ENCODE measurements at regions not wholly inside any gene's neighbourhood (a gene's known extent, or its start where the extent isn't known, plus 50 kb on each side); places are given as distances from the start of the nearest gene placed in this dataset.

DNA sequence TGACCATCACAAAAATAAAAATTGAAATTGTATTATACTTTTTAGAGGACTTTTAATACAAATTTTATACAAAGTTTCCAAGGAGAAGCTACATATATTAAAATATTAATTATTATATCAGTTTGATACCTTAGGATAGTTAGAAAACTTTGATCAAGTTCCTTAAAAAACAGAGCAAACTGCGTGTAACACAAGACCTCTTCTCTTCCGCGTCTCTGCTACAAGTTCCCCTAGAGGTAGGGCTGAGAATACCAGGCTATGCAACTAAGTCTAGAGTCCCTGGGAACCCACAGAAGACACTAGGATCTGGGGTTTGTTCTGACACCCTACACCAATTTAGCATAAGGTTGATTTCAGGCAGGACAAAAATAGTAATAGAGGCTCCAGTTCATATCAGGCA, 319.0 kb downstream of the FOXG1 start:
- DNase-seq (ENCODE audit: low read depth in 4 of 6, low spot score in 6 of 6): no peak
- no peak overlapping the region for H3K4me3 ChIP-seq (ENCODE audit: low read depth, low read length)
- H3K27ac ChIP-seq (ENCODE audit: low read depth, low read length): no peak overlapping the region
- WGBS (ENCODE audit: insufficient coverage): no CpG with 5 or more reads among the region's 3 CpGs
- H3K4me1 ChIP-seq (ENCODE audit: control insufficient read depth, insufficient read depth, low read length): no peaks in the 10 kb centered on the region
- H3K36me3 ChIP-seq (ENCODE audit: control insufficient read depth, insufficient read depth, low read length): no peaks in the 10 kb centered on the region
- no peaks in the 10 kb centered on the region for H3K27me3 ChIP-seq (ENCODE audit: control insufficient read depth, insufficient read depth, low read length)
- H3K9me3 ChIP-seq (ENCODE audit: control insufficient read depth, insufficient read depth, low read length): no peaks in the 10 kb centered on the region

DNA sequence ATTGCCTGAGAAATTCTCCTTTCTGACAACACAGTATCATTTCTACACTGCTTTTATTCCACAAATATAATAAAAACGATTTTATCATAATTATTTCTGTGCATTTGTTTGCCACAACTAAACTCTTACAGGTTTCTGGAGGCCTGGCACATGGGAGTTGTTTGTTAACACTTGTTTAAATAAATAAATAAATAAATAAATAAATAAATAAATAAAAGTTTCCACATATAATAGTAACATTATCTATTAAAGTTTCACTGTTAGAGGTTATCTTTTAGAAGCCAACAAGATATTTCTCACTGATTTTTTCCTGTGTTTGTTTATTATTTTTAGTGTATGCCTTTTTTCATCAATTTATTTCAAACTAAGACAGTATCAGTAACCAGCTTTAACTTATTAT, 323.3 kb downstream of the FOXG1 start:
- DNase-seq (ENCODE audit: low read depth in 4 of 6, low spot score in 6 of 6): no peak
- Histone ChIP-seq H3K4me3 (ENCODE audit: low read depth, low read length) (no peak overlapping the region), H3K27ac (ENCODE audit: low read depth, low read length) (no peak overlapping the region), H3K4me1 (ENCODE audit: control insufficient read depth, insufficient read depth, low read length) (no peaks in the 10 kb centered on the region), H3K27me3 (ENCODE audit: control insufficient read depth, insufficient read depth, low read length) (no peaks in the 10 kb centered on the region), H3K36me3 (ENCODE audit: control insufficient read depth, insufficient read depth, low read length) (no peaks in the 10 kb centered on the region), H3K9me3 (ENCODE audit: control insufficient read depth, insufficient read depth, low read length) (no peaks in the 10 kb centered on the region)
- no CpG with 5 or more reads among the region's 1 CpG for WGBS (ENCODE audit: insufficient coverage)

DNA sequence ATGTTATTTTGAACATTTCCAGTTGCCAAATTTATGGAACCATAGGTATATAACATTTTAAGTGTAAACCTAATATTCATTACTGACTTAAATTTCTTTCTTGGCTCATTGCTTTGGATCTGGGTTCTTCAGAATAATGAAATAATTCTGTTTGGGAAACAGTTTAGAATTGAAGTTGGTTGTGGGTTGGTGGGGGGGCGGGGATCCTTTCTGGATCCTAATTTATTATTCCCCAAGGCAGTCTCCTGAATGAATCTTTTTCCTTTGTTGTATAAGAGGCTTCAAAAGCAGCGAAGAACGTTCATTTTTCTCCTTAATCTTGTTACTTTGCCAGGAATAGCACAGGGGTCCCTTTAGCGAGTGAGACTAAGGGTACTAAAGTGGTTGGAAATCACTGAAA, 325.5 kb downstream of the FOXG1 start:
- DNase-seq (ENCODE audit: low read depth in 4 of 6, low spot score in 6 of 6): peak in 2 of 6 donors; percentile 14 to 35
- no peaks in the 10 kb centered on the region for H3K36me3 ChIP-seq (ENCODE audit: control insufficient read depth, insufficient read depth, low read length)
- H3K27ac ChIP-seq (ENCODE audit: low read depth, low read length): no peak overlapping the region
- WGBS (ENCODE audit: insufficient coverage): no CpG with 5 or more reads among the region's 4 CpGs
- no peaks in the 10 kb centered on the region for H3K27me3 ChIP-seq (ENCODE audit: control insufficient read depth, insufficient read depth, low read length)
- no peaks in the 10 kb centered on the region for H3K9me3 ChIP-seq (ENCODE audit: control insufficient read depth, insufficient read depth, low read length)
- H3K4me1 ChIP-seq (ENCODE audit: control insufficient read depth, insufficient read depth, low read length): no peaks in the 10 kb centered on the region
- no peak overlapping the region for H3K4me3 ChIP-seq (ENCODE audit: low read depth, low read length)

DNA sequence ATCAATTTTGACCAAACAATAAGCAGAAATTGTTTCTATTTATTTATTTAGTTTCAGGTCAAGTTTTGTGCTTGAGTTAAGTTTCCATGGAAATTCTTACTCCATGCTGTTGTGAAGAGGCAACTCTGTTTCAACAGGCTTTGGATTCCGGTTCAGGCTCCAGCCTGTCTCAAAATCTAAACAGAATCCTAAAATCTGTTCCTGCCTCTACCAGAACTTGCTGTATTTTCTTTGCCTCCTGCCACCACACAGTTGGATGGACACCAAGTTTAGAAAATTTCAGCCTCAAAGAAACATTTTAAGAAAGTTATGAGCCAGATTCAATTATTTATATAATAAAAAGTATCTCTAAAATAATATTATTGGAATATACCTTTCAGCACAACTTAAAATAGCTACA, 330.9 kb downstream of the FOXG1 start:
- Histone ChIP-seq H3K27me3 (ENCODE audit: control insufficient read depth, insufficient read depth, low read length) (no peaks in the 10 kb centered on the region), H3K27ac (ENCODE audit: low read depth, low read length) (no peak overlapping the region), H3K9me3 (ENCODE audit: control insufficient read depth, insufficient read depth, low read length) (no peaks in the 10 kb centered on the region), H3K4me1 (ENCODE audit: control insufficient read depth, insufficient read depth, low read length) (no peaks in the 10 kb centered on the region), H3K36me3 (ENCODE audit: control insufficient read depth, insufficient read depth, low read length) (no peaks in the 10 kb centered on the region), H3K4me3 (ENCODE audit: low read depth, low read length) (no peak overlapping the region)
- DNase-seq (ENCODE audit: low read depth in 4 of 6, low spot score in 6 of 6): peak in 1 of 6 donors; percentile 78
- 71% methylated on average over 1 of the region's 1 CpG for WGBS (ENCODE audit: insufficient coverage)

DNA sequence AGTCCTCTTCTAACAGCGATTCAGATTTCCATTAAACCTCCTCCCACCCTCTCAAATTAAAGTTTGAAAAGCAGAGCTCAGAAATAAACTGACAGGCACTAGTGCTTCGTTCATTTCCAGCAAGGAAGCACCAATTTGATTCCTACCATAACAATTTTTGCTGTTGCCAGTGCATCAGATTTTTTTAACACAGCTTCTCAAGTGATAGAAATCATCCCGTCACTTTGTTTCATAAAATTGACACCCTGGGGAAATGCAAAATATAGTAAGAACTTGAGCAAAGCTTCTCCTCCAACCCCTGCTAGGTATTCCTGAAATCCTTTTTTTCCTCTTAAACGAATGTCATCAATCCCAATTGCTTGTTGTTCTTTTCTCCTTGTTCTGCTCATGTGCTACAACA, 332.1 kb downstream of the FOXG1 start:
- H3K4me3 ChIP-seq (ENCODE audit: low read depth, low read length): no peak overlapping the region
- no peaks in the 10 kb centered on the region for H3K27me3 ChIP-seq (ENCODE audit: control insufficient read depth, insufficient read depth, low read length)
- WGBS (ENCODE audit: insufficient coverage): 70% methylated on average over 2 of the region's 4 CpGs
- H3K36me3 ChIP-seq (ENCODE audit: control insufficient read depth, insufficient read depth, low read length): no peaks in the 10 kb centered on the region
- H3K4me1 ChIP-seq (ENCODE audit: control insufficient read depth, insufficient read depth, low read length): no peaks in the 10 kb centered on the region
- peak in 1 of 6 donors; percentile 50 for DNase-seq (ENCODE audit: low read depth in 4 of 6, low spot score in 6 of 6)
- no peak overlapping the region for H3K27ac ChIP-seq (ENCODE audit: low read depth, low read length)
- no peaks in the 10 kb centered on the region for H3K9me3 ChIP-seq (ENCODE audit: control insufficient read depth, insufficient read depth, low read length)

DNA sequence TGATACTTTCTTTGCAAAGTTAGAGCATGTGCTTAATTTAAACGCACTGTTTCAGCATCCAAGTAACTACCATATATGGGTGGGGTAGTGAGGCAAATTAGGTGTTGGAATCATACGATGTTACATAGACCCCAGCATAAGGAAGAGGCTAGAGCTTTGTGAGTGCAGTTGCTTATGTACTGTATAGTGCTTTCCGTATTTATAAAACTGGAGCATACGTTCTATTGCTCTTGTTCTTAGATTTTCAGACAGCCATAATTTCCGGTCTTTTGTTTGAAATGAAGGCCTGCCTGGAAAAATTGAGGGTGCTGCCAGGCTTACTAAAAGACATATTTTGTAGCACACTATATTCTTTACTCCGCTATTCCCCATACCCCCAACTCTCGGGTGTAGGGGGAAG, 335.7 kb downstream of the FOXG1 start:
- Histone ChIP-seq H3K4me3 (ENCODE audit: low read depth, low read length) (no peak overlapping the region), H3K4me1 (ENCODE audit: control insufficient read depth, insufficient read depth, low read length) (no peaks in the 10 kb centered on the region), H3K27me3 (ENCODE audit: control insufficient read depth, insufficient read depth, low read length) (no peaks in the 10 kb centered on the region), H3K27ac (ENCODE audit: low read depth, low read length) (no peak overlapping the region), H3K9me3 (ENCODE audit: control insufficient read depth, insufficient read depth, low read length) (no peaks in the 10 kb centered on the region), H3K36me3 (ENCODE audit: control insufficient read depth, insufficient read depth, low read length) (no peaks in the 10 kb centered on the region)
- WGBS (ENCODE audit: insufficient coverage): 100% methylated on average over 1 of the region's 7 CpGs
- DNase-seq (ENCODE audit: low read depth in 4 of 6, low spot score in 6 of 6): peak in 1 of 6 donors; percentile 52

DNA sequence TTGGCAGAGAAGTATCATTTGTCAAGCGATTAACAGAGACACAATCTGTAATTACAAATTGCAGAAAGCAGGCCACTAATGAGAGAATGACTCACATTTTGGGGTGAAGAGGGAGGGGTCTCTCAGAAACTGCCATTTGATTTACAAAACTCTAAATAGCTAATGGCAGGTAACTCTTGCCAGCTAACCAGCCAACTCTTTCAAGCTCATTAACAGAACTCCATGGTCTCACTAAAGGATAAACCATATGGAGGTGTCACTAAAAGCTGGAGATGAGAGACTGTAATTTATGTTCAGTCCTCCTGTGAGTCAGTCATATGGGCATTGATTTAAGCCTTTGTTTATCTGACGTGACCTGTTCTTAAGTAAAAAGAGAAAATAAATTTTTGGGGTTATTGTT, 336.4 kb downstream of the FOXG1 start:
- H3K27me3 ChIP-seq (ENCODE audit: control insufficient read depth, insufficient read depth, low read length): no peaks in the 10 kb centered on the region
- WGBS (ENCODE audit: insufficient coverage): 80% methylated on average over 1 of the region's 2 CpGs
- no peaks in the 10 kb centered on the region for H3K36me3 ChIP-seq (ENCODE audit: control insufficient read depth, insufficient read depth, low read length)
- DNase-seq (ENCODE audit: low read depth in 4 of 6, low spot score in 6 of 6): peak in 1 of 6 donors; percentile 67
- no peak overlapping the region for H3K27ac ChIP-seq (ENCODE audit: low read depth, low read length)
- H3K9me3 ChIP-seq (ENCODE audit: control insufficient read depth, insufficient read depth, low read length): no peaks in the 10 kb centered on the region
- H3K4me3 ChIP-seq (ENCODE audit: low read depth, low read length): no peak overlapping the region
- no peaks in the 10 kb centered on the region for H3K4me1 ChIP-seq (ENCODE audit: control insufficient read depth, insufficient read depth, low read length)

DNA sequence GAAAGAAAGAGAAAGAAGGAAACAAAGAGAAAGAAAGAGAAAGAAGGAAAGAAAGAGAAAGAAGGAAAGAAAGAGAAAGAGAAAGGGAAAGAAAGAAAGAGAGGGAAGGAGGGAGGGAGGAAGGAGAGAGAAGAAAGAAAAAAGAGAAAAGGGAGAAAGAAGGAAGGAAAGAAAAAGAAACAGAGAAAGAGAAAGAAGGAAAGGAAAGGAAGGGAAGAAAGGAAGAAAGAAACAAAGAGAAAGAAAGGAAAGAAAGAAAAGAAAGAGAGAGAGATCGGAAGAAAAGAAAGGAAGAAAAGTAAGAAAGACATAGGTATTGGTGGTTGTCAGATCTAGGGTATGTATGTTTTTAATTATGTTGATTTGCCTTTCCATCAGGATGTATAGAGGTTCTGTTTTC, 342.3 kb downstream of the FOXG1 start:
- WGBS (ENCODE audit: insufficient coverage): no CpG with 5 or more reads among the region's 1 CpG
- H3K9me3 ChIP-seq (ENCODE audit: control insufficient read depth, insufficient read depth, low read length): no peaks in the 10 kb centered on the region
- no peaks in the 10 kb centered on the region for H3K4me1 ChIP-seq (ENCODE audit: control insufficient read depth, insufficient read depth, low read length)
- DNase-seq (ENCODE audit: low read depth in 4 of 6, low spot score in 6 of 6): no peak
- H3K4me3 ChIP-seq (ENCODE audit: low read depth, low read length): no peak overlapping the region
- H3K27me3 ChIP-seq (ENCODE audit: control insufficient read depth, insufficient read depth, low read length): no peaks in the 10 kb centered on the region
- no peaks in the 10 kb centered on the region for H3K36me3 ChIP-seq (ENCODE audit: control insufficient read depth, insufficient read depth, low read length)
- no peak overlapping the region for H3K27ac ChIP-seq (ENCODE audit: low read depth, low read length)

DNA sequence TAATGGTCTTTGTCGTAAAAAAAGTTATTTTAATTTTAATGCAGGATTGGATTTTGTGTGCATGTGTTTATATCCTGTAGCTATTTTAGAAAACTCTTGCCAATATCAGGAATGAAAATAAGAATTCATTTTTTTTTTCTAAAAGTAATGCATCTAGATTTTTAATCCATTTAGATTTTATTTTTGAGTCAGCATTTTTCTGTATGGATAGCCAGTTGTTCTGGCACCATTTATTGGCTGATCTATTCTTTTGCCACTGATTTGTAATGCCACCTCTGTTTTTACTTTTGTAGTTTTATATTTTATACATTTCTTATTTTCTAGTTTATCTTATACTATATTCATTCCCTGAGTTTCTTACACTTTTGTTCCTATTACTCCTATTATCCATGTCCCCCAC, 343.0 kb downstream of the FOXG1 start:
- H3K4me1 ChIP-seq (ENCODE audit: control insufficient read depth, insufficient read depth, low read length): no peaks in the 10 kb centered on the region
- no peak overlapping the region for H3K4me3 ChIP-seq (ENCODE audit: low read depth, low read length)
- no peaks in the 10 kb centered on the region for H3K36me3 ChIP-seq (ENCODE audit: control insufficient read depth, insufficient read depth, low read length)
- H3K9me3 ChIP-seq (ENCODE audit: control insufficient read depth, insufficient read depth, low read length): no peaks in the 10 kb centered on the region
- no peak for DNase-seq (ENCODE audit: low read depth in 4 of 6, low spot score in 6 of 6)
- no peak overlapping the region for H3K27ac ChIP-seq (ENCODE audit: low read depth, low read length)
- WGBS (ENCODE audit: insufficient coverage): no CpG with 5 or more reads among the region's 1 CpG
- no peaks in the 10 kb centered on the region for H3K27me3 ChIP-seq (ENCODE audit: control insufficient read depth, insufficient read depth, low read length)

DNA sequence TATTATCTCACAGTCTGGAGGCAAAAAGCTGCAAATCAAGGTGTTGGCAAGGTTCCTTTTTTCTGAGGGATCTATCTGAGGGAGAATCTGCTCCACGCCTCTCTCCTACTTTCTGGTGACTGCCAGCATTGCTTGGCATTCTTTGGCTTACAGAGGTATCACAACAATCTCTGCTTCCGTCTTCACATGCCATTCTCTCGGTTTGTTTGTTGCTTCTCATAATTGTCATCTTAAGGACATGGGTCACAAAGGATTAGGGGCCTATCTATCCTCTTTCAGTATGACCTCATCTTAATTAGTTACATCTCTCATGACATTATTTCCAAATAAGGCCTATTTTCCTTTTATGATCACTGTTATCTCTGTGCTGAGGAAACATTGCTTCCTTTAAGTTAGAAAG, 345.0 kb downstream of the FOXG1 start:
- no peak overlapping the region for H3K27ac ChIP-seq (ENCODE audit: low read depth, low read length)

More for the DNA sequence above, 345.0 kb downstream of the FOXG1 start:
- H3K9me3 ChIP-seq (ENCODE audit: control insufficient read depth, insufficient read depth, low read length): no peaks in the 10 kb centered on the region
- H3K4me3 ChIP-seq (ENCODE audit: low read depth, low read length): no peak overlapping the region
- H3K27me3 ChIP-seq (ENCODE audit: control insufficient read depth, insufficient read depth, low read length): no peaks in the 10 kb centered on the region
- no peaks in the 10 kb centered on the region for H3K4me1 ChIP-seq (ENCODE audit: control insufficient read depth, insufficient read depth, low read length)
- no peaks in the 10 kb centered on the region for H3K36me3 ChIP-seq (ENCODE audit: control insufficient read depth, insufficient read depth, low read length)
- no peak for DNase-seq (ENCODE audit: low read depth in 4 of 6, low spot score in 6 of 6)
- 95% methylated on average over 2 of the region's 3 CpGs for WGBS (ENCODE audit: insufficient coverage)
